ENCODE measurements at regions not wholly inside any gene's neighbourhood (a gene's known extent, or its start where the extent isn't known, plus 50 kb on each side); places are given as distances from the start of the nearest gene placed in this dataset.

DNA sequence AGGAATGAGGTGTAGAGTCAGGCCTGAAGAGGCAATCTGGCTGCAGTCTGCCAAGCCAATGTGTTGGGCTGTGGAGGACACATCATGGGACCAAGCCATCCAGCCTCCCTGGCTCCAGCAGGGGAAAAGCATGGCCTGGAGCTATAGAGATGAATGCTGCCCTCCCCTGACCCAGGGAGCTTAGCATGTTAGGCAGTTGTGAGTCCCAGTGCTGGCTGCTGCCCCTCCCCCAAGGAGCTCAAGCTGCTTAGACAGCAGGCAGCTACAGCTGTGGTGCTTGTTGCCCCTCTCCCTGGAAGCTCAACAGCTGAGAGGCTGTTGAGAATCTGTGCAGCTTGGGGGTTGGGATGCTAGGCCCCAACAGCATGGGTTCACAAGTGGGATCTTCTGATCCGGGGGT lies 85.6 kb upstream of the DNAJC19 start:
- Histone ChIP-seq H3K27ac (no peak overlapping the region), H3K79me2 (ENCODE audit: insufficient read depth, low read depth) (no peaks in the 10 kb centered on the region), H3K4me1 (ENCODE audit: low read depth, poor library complexity, severe bottlenecking) (no peaks in the 10 kb centered on the region), H2AFZ (ENCODE audit: low read depth) (no peak overlapping the region), H3K4me2 (no peak overlapping the region), H4K20me1 (ENCODE audit: insufficient read depth) (no peaks in the 10 kb centered on the region), H3K9ac (no peak overlapping the region), H3K4me3 (IDR thresholded peaks at IDR 0.05; ENCODE audit: insufficient read depth, low read depth, low read length) (no peak overlapping the region), H3K27me3 (ENCODE audit: insufficient read depth, low read depth) (no peaks in the 10 kb centered on the region), H3K36me3 (ENCODE audit: insufficient read depth) (no peaks in the 10 kb centered on the region)
- TF ChIP-seq, protein P1, sequence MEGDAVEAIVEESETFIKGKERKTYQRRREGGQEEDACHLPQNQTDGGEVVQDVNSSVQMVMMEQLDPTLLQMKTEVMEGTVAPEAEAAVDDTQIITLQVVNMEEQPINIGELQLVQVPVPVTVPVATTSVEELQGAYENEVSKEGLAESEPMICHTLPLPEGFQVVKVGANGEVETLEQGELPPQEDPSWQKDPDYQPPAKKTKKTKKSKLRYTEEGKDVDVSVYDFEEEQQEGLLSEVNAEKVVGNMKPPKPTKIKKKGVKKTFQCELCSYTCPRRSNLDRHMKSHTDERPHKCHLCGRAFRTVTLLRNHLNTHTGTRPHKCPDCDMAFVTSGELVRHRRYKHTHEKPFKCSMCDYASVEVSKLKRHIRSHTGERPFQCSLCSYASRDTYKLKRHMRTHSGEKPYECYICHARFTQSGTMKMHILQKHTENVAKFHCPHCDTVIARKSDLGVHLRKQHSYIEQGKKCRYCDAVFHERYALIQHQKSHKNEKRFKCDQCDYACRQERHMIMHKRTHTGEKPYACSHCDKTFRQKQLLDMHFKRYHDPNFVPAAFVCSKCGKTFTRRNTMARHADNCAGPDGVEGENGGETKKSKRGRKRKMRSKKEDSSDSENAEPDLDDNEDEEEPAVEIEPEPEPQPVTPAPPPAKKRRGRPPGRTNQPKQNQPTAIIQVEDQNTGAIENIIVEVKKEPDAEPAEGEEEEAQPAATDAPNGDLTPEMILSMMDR (conservative IDR thresholded peaks at IDR 0.05; ENCODE audit: low read depth, low read length) = no peak

DNA sequence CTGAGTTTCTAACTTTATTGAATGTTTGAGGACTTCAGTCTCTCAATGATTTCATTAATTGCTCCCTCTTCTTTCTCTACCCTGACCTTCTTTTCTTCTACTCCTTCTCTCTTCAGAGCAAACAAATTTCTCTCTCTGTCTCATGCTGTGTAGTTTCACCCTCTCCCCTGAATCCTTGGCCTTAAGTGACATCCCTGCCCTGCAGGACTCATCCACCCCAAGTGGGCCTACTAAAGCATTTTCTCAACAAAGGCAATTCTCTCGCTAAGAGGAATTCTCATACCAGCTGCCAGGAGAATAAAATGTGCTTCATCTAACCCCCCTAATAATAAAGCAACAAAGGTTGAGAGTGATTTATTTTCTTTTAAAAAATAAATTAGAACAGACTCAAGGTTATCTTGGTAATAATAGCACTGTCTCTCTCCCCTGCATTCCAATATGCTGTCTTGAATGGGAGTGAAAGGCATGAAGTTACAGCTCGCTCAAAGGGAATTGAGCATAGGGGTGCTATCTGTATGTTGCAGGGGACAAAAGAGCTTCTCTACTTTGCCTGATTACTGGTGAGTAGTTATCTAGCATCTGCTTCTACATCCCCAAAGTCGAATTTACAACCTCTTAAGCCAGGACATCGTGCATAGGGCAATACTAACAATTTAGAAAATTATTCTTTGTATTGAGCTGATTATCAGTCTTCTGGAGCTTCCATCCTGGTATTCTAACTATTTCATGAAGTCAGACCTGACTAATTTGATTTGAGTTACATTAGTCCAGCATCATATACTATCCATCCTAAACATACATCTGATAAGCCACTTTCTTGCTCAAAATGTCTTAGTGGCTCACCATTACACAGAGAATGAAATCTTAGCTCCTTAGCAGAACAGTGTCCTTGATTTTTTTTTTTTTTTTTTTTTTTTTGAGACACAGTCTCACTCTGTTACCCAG lies 76.9 kb upstream of the DNAJC19 start:
- TF ChIP-seq, protein P1 (conservative IDR thresholded peaks at IDR 0.05; ENCODE audit: low read depth, low read length) = no peak
- Histone ChIP-seq H3K9ac (no peak overlapping the region), H3K27ac (no peak overlapping the region), H2AFZ (ENCODE audit: low read depth) (no peak overlapping the region), H3K36me3 (ENCODE audit: insufficient read depth) (no peaks in the 10 kb centered on the region), H3K4me1 (ENCODE audit: low read depth, poor library complexity, severe bottlenecking) (no peaks in the 10 kb centered on the region), H3K4me2 (no peak overlapping the region), H4K20me1 (ENCODE audit: insufficient read depth) (no peaks in the 10 kb centered on the region), H3K4me3 (IDR thresholded peaks at IDR 0.05; ENCODE audit: insufficient read depth, low read depth, low read length) (no peak overlapping the region), H3K27me3 (ENCODE audit: insufficient read depth, low read depth) (no peaks in the 10 kb centered on the region), H3K79me2 (ENCODE audit: insufficient read depth, low read depth) (no peaks in the 10 kb centered on the region)

DNA sequence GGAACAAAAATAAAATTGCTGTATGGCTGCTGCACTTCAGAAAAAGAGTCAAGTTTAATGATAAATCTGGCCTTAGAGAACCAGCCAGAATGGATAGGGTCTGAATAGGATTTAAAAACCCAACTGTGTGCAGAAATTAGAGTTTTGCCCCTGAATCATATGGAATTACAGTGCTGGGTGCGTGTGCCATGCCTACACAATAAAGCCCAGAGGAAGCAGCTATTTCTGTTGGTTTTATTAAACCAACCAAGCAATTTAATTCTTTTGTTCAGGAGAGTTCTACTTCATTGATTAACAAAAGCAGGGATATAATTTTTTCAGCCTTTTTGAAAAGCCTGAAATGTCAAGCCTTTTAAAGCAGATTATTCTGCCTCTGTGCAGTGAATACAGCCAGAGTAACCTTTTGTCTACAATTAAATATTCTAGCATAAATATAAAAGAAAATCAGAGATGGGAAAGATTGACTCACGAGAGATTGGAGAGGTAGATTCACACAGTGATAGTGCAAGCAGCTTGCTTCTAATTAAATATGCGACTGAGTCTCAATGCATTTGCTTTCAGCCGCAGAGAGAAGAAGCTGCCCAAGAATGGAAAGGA lies 66.7 kb upstream of the DNAJC19 start:
- Histone ChIP-seq H4K20me1 (ENCODE audit: insufficient read depth) (no peaks in the 10 kb centered on the region), H2AFZ (ENCODE audit: low read depth) (no peak overlapping the region), H3K79me2 (ENCODE audit: insufficient read depth, low read depth) (no peaks in the 10 kb centered on the region), H3K27ac (no peak overlapping the region), H3K4me3 (IDR thresholded peaks at IDR 0.05; ENCODE audit: insufficient read depth, low read depth, low read length) (no peak overlapping the region), H3K4me2 (no peak overlapping the region), H3K4me1 (ENCODE audit: low read depth, poor library complexity, severe bottlenecking) (no peaks in the 10 kb centered on the region), H3K36me3 (ENCODE audit: insufficient read depth) (no peaks in the 10 kb centered on the region), H3K9ac (no peak overlapping the region), H3K27me3 (ENCODE audit: insufficient read depth, low read depth) (no peaks in the 10 kb centered on the region)
- TF ChIP-seq, protein P1 (conservative IDR thresholded peaks at IDR 0.05; ENCODE audit: low read depth, low read length) = no peak

DNA sequence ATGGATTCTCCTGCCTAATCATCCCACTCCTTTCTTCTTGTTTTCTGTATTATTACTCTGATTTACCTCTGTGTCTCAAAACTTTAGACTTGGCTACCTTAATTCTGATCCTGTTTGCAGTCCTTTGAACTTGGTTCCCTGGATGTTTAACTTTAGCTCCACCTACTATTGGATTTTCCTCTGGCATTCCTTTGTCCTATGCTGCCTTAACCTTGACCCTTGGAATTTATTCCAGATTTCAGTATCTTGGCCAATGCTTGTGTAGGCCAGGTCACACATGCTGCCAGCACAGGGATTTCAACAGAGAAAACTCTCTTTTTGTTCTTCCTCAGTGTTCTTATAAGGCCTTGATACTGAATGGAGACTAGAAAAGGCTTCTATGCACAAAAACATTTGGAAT lies 65.0 kb upstream of the DNAJC19 start:
- TF ChIP-seq, protein P1 (conservative IDR thresholded peaks at IDR 0.05; ENCODE audit: low read depth, low read length) = no peak
- no peaks in the 10 kb centered on the region for H3K27me3 ChIP-seq (ENCODE audit: insufficient read depth, low read depth)
- no peak overlapping the region for H3K4me2 ChIP-seq
- H3K79me2 ChIP-seq (ENCODE audit: insufficient read depth, low read depth) = no peaks in the 10 kb centered on the region
- H3K4me1 ChIP-seq (ENCODE audit: low read depth, poor library complexity, severe bottlenecking) = no peaks in the 10 kb centered on the region
- H3K36me3 ChIP-seq (ENCODE audit: insufficient read depth) = no peaks in the 10 kb centered on the region
- H2AFZ ChIP-seq (ENCODE audit: low read depth) = no peak overlapping the region
- no peak overlapping the region for H3K27ac ChIP-seq
- no peak overlapping the region for H3K4me3 ChIP-seq (IDR thresholded peaks at IDR 0.05; ENCODE audit: insufficient read depth, low read depth, low read length)
- H4K20me1 ChIP-seq (ENCODE audit: insufficient read depth) = no peaks in the 10 kb centered on the region
- H3K9ac ChIP-seq = no peak overlapping the region
